ENCODE measurements at regions not wholly inside any gene's neighbourhood (a gene's known extent, or its start where the extent isn't known, plus 50 kb on each side); places are given as distances from the start of the nearest gene placed in this dataset.

GRCh38 chr15:69881766-69882165, 216.0 kb downstream of the TLE3 start (continued):
- TF ChIP-seq USF1 (IDR thresholded peaks at IDR 0.05; ENCODE audit: borderline replicate concordance, low read depth) (no peak), TCF12 (IDR thresholded peaks at IDR 0.05) (no peak)

DNA sequence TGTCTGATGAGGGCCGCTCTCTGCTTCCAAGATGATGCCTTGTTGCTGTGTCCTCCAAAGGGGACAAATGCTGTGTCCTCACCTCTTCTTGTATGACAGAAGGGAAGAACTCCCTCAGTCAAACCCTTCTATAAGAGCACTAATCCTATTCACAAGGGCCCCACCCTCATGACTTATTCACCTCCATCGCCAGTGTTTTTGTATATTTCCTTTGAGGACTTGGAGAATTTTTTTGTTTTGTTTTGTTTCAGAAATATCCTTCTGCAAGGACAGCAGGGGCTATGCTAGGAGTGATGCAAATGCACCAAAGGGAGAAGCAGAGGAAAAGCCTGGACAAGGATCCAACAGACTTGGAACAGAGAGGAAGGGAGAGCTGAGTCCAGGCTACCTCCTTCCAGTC, 214.4 kb downstream of the TLE3 start:
- POLR2A ChIA-PET, result no interaction called here
- Histone ChIP-seq H3K27me3 (ENCODE audit: insufficient read depth) (no peaks in the 10 kb centered on the region), H2AFZ (ENCODE audit: low read depth) (no peak overlapping the region), H3K4me2 (no peak overlapping the region), H3F3A (replicated peaks; ENCODE audit: insufficient read depth) (no peaks in the 10 kb centered on the region), H4K20me1 (ENCODE audit: insufficient read depth) (no peaks in the 10 kb centered on the region), H3K9me3 (no peaks in the 10 kb centered on the region), H3K36me3 (replicated peaks in 1 of 2; ENCODE audit: control insufficient read depth in 1 of 2, insufficient read depth in 2 of 2, low read length in 1 of 2) (no peaks in the 10 kb centered on the region), H3K9me2 (no peaks in the 10 kb centered on the region), H3K27ac (ENCODE audit: low read depth in 2 of 2, low read length in 1 of 2) (no peak overlapping the region), H3K79me2 (ENCODE audit: insufficient read depth) (no peaks in the 10 kb centered on the region), H3K4me3 (ENCODE audit: low read depth in 2 of 2, low read length in 1 of 2) (no peak overlapping the region), H3K4me1 (ENCODE audit: control insufficient read depth in 1 of 2, insufficient read depth in 2 of 2, low read depth in 1 of 2, low read length in 1 of 2) (peaks cover 0 to 8% of the 10 kb centered on the region in 2 experiments; a peak in 1 of 4 replicates), H3K9ac (no peak overlapping the region)
- CTCF ChIA-PET, result no interaction called here
- TF ChIP-seq USF1 (IDR thresholded peaks at IDR 0.05; ENCODE audit: borderline replicate concordance, low read depth), result no peak
- TF ChIP-seq FOXM1 (IDR thresholded peaks at IDR 0.05; ENCODE audit: low read depth), result no peak
- no peak for TF ChIP-seq EZH2phosphoT487 (IDR thresholded peaks at IDR 0.05; ENCODE audit: borderline replicate concordance, low read depth)
- TF ChIP-seq RAD21 (IDR thresholded peaks at IDR 0.05; ENCODE audit: low read length), result no peak
- no peak for TF ChIP-seq GATA2 (CRISPR knock-in tag; IDR thresholded peaks at IDR 0.05)
- TF ChIP-seq FOSL2 (IDR thresholded peaks at IDR 0.05; ENCODE audit: borderline replicate concordance, low read depth), result no peak
- TF ChIP-seq FOXJ3 (CRISPR knock-in tag; IDR thresholded peaks at IDR 0.05), result no peak
- TF ChIP-seq TAF1 (IDR thresholded peaks at IDR 0.05; ENCODE audit: borderline replicate concordance, low read depth, low read length), result no peak
- TF ChIP-seq IRF3 (IDR thresholded peaks at IDR 0.05; ENCODE audit: low read depth, low read length), result no peak
- TF ChIP-seq MEF2A (IDR thresholded peaks at IDR 0.05; ENCODE audit: borderline replicate concordance, low read depth), result no peak
- no peak for TF ChIP-seq ELF1 (IDR thresholded peaks at IDR 0.05)
- no peak for TF ChIP-seq RCOR1 (IDR thresholded peaks at IDR 0.05; ENCODE audit: low read length)
- TF ChIP-seq CTCF (IDR thresholded peaks at IDR 0.05), result no peak
- TF ChIP-seq GABPA (IDR thresholded peaks at IDR 0.05; ENCODE audit: low read depth), result no peak
- no peak for TF ChIP-seq MAX (IDR thresholded peaks at IDR 0.05; ENCODE audit: low read depth)
- TF ChIP-seq TEAD4 (IDR thresholded peaks at IDR 0.05; ENCODE audit: borderline replicate concordance, insufficient read depth), result no peak
- TF ChIP-seq SIN3A (IDR thresholded peaks at IDR 0.05; ENCODE audit: borderline replicate concordance, low read depth, low read length), result no peak
- 85% methylated on average over 2 of the region's 2 CpGs for WGBS (ENCODE audit: low lambda C conversion rate)
- no peak for DNase-seq

All from SK-N-SH (cell line).